ENCODE measurements at regions not wholly inside any gene's neighbourhood (a gene's known extent, or its start where the extent isn't known, plus 50 kb on each side); places are given as distances from the start of the nearest gene placed in this dataset.
A peak's percentile ranks its signal among the peaks of the same experiment; 100 is the strongest.

GRCh38 chr12:14148489-14149270 lies 167.3 kb upstream of the GRIN2B start:
- no peak for DNase-seq (ENCODE audit: low read depth)

DNA sequence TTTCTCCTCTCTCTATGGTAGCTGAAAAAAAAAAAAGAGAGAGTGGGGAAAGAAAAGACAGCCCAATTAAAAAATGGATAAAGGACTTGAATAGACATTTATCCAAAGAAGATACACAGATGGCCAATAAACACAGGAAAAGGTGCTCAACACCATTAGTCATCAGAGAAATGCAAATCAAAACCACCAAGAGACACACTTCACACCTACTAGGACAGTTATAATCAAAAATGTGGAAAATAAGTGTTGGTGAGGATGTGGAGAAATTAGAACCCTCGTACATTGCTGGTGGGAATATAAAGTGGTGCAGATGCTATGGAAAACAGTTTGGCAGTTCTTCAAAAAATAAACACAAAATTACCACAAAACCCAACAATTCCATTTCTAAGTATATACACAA lies 172.4 kb upstream of the GRIN2B start:
- DNase-seq (ENCODE audit: low read depth): no peak

DNA sequence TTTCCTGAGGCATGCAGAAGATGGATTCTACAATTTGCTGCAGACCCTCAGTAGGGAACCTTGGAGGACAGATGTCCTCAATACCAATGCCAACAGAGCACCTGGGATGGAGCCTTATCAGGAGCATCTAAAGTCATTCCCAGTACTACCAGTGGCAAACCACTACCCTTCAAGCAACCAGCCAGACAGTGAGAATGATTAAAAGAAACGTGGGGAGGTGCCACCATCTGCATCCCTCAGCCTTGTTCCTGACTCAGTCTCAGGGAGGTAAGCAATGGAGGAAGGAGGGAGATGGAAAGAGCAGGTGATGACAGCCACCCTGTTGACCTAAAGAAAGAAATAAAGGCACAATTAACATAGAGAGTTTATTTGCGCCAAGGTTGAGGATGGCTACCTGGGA lies 175.2 kb upstream of the GRIN2B start:
- DNase-seq (ENCODE audit: low read depth): no peak

- DNase-seq (ENCODE audit: low read depth): no peak
Measured at GRCh38 chr12:14157088-14157747, 175.8 kb upstream of the GRIN2B start.

DNA sequence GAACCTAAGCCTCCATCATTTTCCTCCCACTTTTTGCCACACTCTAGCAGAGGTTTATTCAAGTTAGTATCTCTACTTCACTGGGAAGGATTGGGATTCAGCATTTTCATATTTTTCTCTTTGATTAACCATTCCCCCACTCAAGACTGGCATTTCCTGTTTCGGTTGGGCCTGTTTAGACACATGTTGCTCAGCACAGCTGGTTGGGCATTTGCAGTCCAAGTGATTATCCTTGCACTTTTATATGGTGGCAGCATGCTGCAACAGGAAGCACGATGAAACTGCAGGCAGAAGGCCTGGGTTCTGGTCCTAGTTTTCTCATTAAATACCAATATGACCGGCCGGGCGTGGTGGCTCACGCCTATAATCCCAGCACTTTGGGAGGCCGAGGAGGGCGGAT lies 182.9 kb upstream of the GRIN2B start:
- DNase-seq (ENCODE audit: low read depth): no peak

DNA sequence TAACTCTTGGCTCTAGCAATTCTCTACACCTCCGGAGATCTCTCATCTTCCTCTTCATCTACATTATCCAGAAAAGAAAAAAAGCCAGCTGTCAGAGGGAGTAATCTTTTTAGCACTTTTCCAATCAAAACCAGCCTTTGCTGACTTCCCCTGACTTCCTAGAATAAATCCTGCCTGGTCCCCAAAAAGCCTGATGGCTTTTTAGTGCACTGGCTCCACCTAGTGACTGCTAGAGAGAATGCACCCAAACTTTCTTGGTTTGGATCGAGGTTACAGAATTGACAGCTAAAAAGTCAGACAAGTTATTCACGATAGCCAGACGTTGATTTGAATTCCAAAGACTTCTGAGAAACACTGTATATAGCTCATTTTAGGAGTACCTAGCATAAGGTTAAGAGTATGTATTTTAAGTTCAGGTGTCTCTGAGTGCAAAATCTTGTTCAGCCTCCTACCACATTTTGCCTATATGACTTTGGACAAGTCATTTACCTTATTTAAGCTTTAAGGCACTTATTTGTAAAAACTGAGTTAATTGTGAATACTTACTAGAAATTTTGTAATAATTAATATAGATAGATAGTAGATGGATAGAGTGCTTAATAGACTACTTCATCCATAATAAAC lies 185.7 kb upstream of the GRIN2B start:
- peak; percentile 40 for DNase-seq (ENCODE audit: low read depth)

- DNase-seq (ENCODE audit: low read depth): no peak
Measured at GRCh38 chr12:14169281-14169680, 187.9 kb upstream of the GRIN2B start.

DNA sequence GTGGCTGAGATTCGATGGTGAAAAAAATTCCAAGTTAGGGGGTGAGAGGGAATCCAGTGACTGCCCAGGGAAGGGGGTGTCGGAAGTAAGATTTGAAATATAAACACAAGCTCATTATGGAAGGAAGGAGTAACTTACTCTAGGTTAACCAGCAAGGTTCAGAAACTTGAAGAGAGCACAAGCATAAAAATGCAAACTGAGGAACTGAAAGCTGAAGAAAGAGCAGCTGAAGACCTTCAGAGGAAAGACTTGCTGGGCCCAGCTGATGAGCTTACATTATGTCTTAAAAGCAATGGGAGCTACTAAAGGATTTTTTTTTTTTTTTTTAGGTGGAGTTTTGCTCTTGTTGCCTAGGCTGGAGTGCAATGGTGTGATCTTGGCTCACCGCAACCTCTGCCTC lies 189.7 kb upstream of the GRIN2B start:
- DNase-seq (ENCODE audit: low read depth): no peak

GRCh38 chr12:14175206-14175605 lies 190.3 kb upstream of the ATF7IP start:
- no peak for DNase-seq (ENCODE audit: low read depth)

DNA sequence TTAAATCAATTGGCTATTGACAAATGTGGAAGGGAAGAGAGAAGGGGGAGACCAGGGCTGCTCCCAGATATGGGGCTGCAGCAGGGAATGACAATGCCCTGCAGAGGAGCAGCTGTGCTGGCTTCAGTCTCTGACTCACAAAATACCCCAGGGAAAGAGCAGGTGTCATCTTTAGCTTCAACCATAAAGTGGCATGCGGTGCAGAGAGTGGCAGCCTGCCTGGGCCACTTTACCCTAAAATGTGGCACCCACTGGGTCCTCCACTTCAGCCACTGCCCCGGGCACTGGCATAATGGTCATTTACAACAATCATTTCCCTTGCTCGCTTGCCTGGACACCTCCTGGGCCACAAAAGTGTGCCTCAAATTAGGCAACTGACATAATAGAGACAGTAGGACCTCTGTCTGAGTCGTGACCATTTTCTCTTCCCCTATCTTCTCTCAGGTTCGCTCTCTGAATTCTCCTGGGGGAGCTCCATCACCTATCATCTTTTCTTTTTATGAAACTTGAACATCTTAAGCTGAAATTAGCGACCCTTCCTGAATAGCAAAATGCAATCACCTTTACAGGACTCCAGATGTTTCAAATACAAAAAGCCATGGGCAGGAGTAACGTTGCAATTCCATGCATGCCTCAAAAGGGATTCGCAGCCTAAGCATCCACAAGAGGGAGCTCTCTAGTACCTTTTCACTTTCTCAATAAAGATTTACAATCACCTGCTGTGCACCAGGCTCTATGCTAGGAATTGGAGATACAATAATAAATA lies 179.9 kb upstream of the ATF7IP start:
- no peak for DNase-seq (ENCODE audit: low read depth)

DNA sequence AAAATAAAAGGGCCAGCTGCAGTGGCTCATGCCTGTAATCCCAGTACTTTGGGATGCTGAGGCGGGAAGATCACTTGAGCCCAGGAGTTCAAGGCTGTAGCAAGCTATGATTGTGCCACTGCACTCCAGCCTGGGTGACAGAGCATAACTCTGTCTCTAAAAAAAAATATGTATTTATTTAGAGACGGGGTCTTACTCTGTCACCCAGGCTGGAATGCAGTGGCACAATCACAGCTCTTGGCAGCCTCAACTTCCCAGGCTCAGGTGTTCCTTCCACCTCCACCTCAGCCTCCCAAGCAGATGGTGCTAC lies 179.3 kb upstream of the ATF7IP start:
- DNase-seq (ENCODE audit: low read depth): no peak

DNA sequence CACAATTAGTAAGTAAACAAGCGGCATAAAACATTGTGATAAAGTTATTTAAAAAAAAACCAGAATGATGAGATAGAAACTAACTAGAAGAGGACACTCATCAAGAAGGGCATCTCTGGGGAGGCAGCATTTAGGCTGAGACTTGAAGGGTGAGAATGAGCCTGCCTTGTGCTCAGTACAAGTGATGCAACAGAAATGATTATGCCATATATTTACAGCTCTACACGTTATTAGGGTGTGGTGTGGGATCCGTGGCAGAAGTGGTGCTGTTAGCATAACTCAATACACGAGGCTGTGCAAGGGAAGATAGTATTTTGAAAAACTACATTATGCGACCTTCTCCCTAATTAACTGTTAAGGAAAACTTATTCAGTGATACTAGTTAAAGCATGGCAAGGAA lies 178.5 kb upstream of the ATF7IP start:
- DNase-seq (ENCODE audit: low read depth): no peak

DNA sequence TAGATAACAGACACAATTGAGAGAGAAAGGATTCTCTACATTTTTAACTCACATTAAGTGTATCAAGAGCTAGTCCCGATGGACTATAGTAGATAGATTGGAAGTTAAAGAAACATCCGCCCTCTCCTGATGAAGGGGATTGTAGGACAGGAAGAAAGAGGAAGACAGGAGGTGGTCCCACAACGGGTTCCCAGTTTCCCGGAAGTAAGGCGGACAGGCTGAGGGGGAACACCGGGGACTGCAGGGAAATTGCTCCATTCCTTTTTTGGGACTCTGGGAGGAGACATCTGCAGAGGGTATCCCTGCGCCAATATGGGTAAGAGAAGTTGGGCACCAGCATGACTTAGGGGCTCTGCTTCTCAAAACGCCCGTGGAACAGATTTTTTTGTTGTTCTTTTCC lies 177.5 kb upstream of the ATF7IP start:
- DNase-seq (ENCODE audit: low read depth): no peak

GRCh38 chr12:14188744-14189143 lies 176.7 kb upstream of the ATF7IP start:
- DNase-seq (ENCODE audit: low read depth): no peak

- no peak for DNase-seq (ENCODE audit: low read depth)
Measured at GRCh38 chr12:14190694-14191093, 174.8 kb upstream of the ATF7IP start.

DNA sequence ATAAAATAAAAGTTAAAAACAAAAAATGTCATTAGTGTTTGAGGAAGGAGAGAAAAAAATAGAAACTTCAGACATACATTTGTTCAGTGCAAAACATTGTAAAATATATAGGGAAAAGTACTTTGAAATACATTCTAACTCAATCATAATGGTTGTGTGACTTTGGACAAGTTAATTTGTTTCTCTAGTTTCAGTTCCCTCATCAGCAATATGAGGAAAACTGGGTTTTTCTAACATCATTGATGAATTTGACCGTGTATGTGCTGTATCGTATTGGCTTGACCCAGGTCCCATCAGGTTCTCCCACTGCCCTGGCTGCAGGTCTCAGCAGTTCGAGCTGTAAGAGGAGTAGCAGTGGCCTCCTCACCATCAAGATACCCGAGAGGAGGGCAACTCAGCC lies 173.9 kb upstream of the ATF7IP start:
- DNase-seq (ENCODE audit: low read depth): no peak

- DNase-seq (ENCODE audit: low read depth): no peak
Measured at GRCh38 chr12:14193639-14194038, 171.8 kb upstream of the ATF7IP start.

- DNase-seq (ENCODE audit: low read depth): no peak
Measured at GRCh38 chr12:14194572-14194971, 170.9 kb upstream of the ATF7IP start.

GRCh38 chr12:14199455-14200198 lies 165.9 kb upstream of the ATF7IP start:
- DNase-seq (ENCODE audit: low read depth): no peak

GRCh38 chr12:14200598-14200997 lies 164.9 kb upstream of the ATF7IP start:
- DNase-seq (ENCODE audit: low read depth): no peak

- DNase-seq (ENCODE audit: low read depth): no peak
Measured at GRCh38 chr12:14201291-14201690, 164.2 kb upstream of the ATF7IP start.

GRCh38 chr12:14207905-14208551 lies 157.5 kb upstream of the ATF7IP start:
- DNase-seq (ENCODE audit: low read depth): no peak

Measured in activated T-cell treated with anti-CD3 and anti-CD28 coated beads for 24 hours (primary cell).